GM19238 (cell line): ENCODE measurements at regions not wholly inside any gene's neighbourhood (a gene's known extent, or its start where the extent isn't known, plus 50 kb on each side); places are given as distances from the start of the nearest gene placed in this dataset.

Experiments
- DNase-seq: peaks from one replicate; pipeline ENCODE4 v3.0.0; 2011; ENCODE audit warnings: low spot score; ENCODE audit not compliant: insufficient read length

DNA sequence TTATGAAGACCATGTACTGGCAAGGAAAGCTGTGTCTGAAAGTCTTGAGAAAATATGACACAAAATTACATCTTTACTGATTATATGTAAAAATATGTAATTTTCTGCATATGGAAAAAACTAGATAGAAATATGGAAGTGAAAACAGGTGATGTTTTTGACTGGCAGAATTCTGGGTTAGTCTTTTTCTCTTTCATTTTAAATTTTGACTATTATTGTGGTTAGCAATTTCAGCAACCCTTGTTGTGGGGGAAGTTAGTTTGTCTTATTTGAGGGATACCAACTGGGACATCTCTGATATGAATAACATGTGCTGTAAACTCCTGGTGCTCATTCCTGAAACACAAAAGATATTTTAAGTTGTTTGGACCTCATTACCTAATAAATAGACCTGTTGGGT, 49.9 kb upstream of the CPEB2 start:
- DNase-seq, result no peak
